Kidney (tissue), 13 donors: ENCODE measurements at regions not wholly inside any gene's neighbourhood (a gene's known extent, or its start where the extent isn't known, plus 50 kb on each side); places are given as distances from the start of the nearest gene placed in this dataset.

ENCODE experiments used
- DNase-seq, 5 donors: peaks; one replicate each; pipeline ENCODE4 v3.0.0-alpha.2; 2013 to 2020
- FAIRE-seq: peaks from 2 replicates; lab custom pipeline; 2012; peaks lifted over from hg19 to GRCh38; lab: Jason Lieb, UNC
- H3K27ac ChIP-seq, 2 donors: one replicate each; pipeline ENCODE4 v1.7.0; 2013; ENCODE audit warnings: low read depth in 2 of 2, low read length in 2 of 2, inconsistent platforms in 1 of 2
- H3K27me3 ChIP-seq: one replicate; pipeline ENCODE4 v1.7.1; 2013; ENCODE audit warnings: low read length, inconsistent platforms; ENCODE audit not compliant: control insufficient read depth, insufficient read depth
- H3K36me3 ChIP-seq, 3 donors: one replicate each; pipeline versions ENCODE4 v1.7.0 to v1.7.1; 2013; ENCODE audit warnings: low read length in 3 of 3, control low read depth in 1 of 3, inconsistent platforms in 1 of 3; ENCODE audit not compliant: insufficient read depth in 3 of 3, control insufficient read depth in 2 of 3
- H3K4me1 ChIP-seq, 3 donors: one replicate each; pipeline versions ENCODE4 v1.7.0 to v1.7.1; 2013; ENCODE audit warnings: low read length in 3 of 3, inconsistent platforms in 1 of 3, low read depth in 1 of 3; ENCODE audit not compliant: control insufficient read depth in 2 of 3, insufficient read depth in 2 of 3
- H3K4me3 ChIP-seq, 3 donors: one replicate each; pipeline versions ENCODE4 v1.7.0 to v1.8.1; 2013; ENCODE audit warnings: low read length in 3 of 3, control low read depth in 1 of 3, inconsistent platforms in 1 of 3
- H3K9ac ChIP-seq, 3 donors: one replicate each; pipeline versions ENCODE4 v1.7.0 to v1.7.1; 2013; ENCODE audit warnings: low read length in 3 of 3, control low read depth in 1 of 3, inconsistent platforms in 1 of 3
- H3K9me3 ChIP-seq, 3 donors: one replicate each; pipeline versions ENCODE4 v1.7.0 to v1.7.1; 2013; ENCODE audit warnings: low read length in 3 of 3, control low read depth in 1 of 3, inconsistent platforms in 1 of 3; ENCODE audit not compliant: control insufficient read depth in 2 of 3, insufficient read depth in 1 of 3
- CTCF ChIP-seq: IDR thresholded peaks from 3 replicates; pipeline ENCODE4 v1.5.1; 2012; ENCODE audit warnings: mild to moderate bottlenecking, moderate library complexity, borderline replicate concordance; ENCODE audit not compliant: insufficient read depth; ENCODE audit errors: extremely low read depth
- intact Hi-C: fragments of 100-400 bp; cut with DNase I; formaldehyde crosslinking; loops from one replicate; pipeline ENCODE4 v1.11.1; 2022
- donor health status: control.
- donor health status: control.
- donor health status: control.
- donor health status: control.
- donor health status: control.
- donor health status: DM: yes; HTN: yes; CAD: no.
- donor health status: Normal renal cell carcinoma (clear cell type).

- H3K4me1 ChIP-seq, result no peaks in the 10 kb centered on the region
- no peak overlapping the region for H3K4me3 ChIP-seq
- no peaks in the 10 kb centered on the region for H3K36me3 ChIP-seq
- DNase-seq (peak in 1 of 5 donors; percentile 58), FAIRE-seq (no peak)
- H3K9me3 ChIP-seq, result no peaks in the 10 kb centered on the region
- TF ChIP-seq CTCF, result no peak
- no peak overlapping the region for H3K9ac ChIP-seq
- no peak overlapping the region for H3K27ac ChIP-seq
- intact Hi-C loops, result no loop called here
- no peaks in the 10 kb centered on the region for H3K27me3 ChIP-seq
Measured at GRCh38 chr16:77668201-77668600, 54.1 kb upstream of the NUDT7 start.

- TF ChIP-seq CTCF, result no peak
- Histone ChIP-seq H3K27me3 (no peaks in the 10 kb centered on the region), H3K4me1 (no peaks in the 10 kb centered on the region), H3K27ac (no peak overlapping the region), H3K9ac (no peak overlapping the region), H3K4me3 (no peak overlapping the region), H3K9me3 (no peaks in the 10 kb centered on the region), H3K36me3 (no peaks in the 10 kb centered on the region)
- intact Hi-C loops, result no loop called here
- FAIRE-seq (no peak), DNase-seq (no peak)
Measured at GRCh38 chr16:77669057-77669456, 53.3 kb upstream of the NUDT7 start.
